Colonic mucosa (tissue), 4 donors: ENCODE measurements at regions not wholly inside any gene's neighbourhood (a gene's known extent, or its start where the extent isn't known, plus 50 kb on each side); places are given as distances from the start of the nearest gene placed in this dataset.
A peak's percentile ranks its signal among the peaks of the same experiment; 100 is the strongest.
"Not testable (repeated sequence)": the region's sequence is repeated elsewhere in the genome, so short reads cannot be mapped to it uniquely, and the experiment has no call there.

Experiments
- DNase-seq: peaks from one replicate; pipeline ENCODE4 v3.0.0-alpha.2; 2020
- H3K27ac ChIP-seq: fragments of 200-600 bp; one replicate; pipeline ENCODE4 v1.8.0; 2021
- H3K27me3 ChIP-seq: fragments of 200-600 bp; one replicate; pipeline ENCODE4 v1.8.0; 2021
- H3K36me3 ChIP-seq: fragments of 200-600 bp; one replicate; pipeline ENCODE4 v1.8.0; 2021
- H3K4me1 ChIP-seq: fragments of 200-600 bp; one replicate; pipeline ENCODE4 v1.8.0; 2021; ENCODE audit warnings: mild to moderate bottlenecking
- H3K4me3 ChIP-seq: fragments of 200-600 bp; one replicate; pipeline ENCODE4 v1.8.0; 2021
- H3K9ac ChIP-seq, 2 donors: one replicate each; pipeline ENCODE4 v1.7.0; 2013; ENCODE audit warnings: control low read depth in 2 of 2, low read depth in 2 of 2, low read length in 2 of 2
- H3K9me3 ChIP-seq: fragments of 200-600 bp; one replicate; pipeline ENCODE4 v1.8.0; 2021
- intact Hi-C: fragments of 100-400 bp; cut with DNase I; formaldehyde crosslinking; loops from one replicate; pipeline ENCODE4 v1.14.1; 2022
- TF ChIP-seq, protein P1 (sequence below): fragments of 200-600 bp; IDR thresholded peaks from one replicate; pipeline ENCODE4 v1.8.0; 2022; ENCODE audit warnings: antibody characterized with exemption, mild to moderate bottlenecking
- donor health status: healthy.
- donor health status: DM: no; HTN: no; CAD: no.
- donor health status: DM: no; HTN: no; CAD: no.

GRCh38 chr14:88967299-88967698 is 142.8 kb downstream of the TTC8 start:
- TF ChIP-seq, protein P1, sequence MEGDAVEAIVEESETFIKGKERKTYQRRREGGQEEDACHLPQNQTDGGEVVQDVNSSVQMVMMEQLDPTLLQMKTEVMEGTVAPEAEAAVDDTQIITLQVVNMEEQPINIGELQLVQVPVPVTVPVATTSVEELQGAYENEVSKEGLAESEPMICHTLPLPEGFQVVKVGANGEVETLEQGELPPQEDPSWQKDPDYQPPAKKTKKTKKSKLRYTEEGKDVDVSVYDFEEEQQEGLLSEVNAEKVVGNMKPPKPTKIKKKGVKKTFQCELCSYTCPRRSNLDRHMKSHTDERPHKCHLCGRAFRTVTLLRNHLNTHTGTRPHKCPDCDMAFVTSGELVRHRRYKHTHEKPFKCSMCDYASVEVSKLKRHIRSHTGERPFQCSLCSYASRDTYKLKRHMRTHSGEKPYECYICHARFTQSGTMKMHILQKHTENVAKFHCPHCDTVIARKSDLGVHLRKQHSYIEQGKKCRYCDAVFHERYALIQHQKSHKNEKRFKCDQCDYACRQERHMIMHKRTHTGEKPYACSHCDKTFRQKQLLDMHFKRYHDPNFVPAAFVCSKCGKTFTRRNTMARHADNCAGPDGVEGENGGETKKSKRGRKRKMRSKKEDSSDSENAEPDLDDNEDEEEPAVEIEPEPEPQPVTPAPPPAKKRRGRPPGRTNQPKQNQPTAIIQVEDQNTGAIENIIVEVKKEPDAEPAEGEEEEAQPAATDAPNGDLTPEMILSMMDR: no peak
- Histone ChIP-seq H3K27ac (no peak overlapping the region), H3K36me3 (no peaks in the 10 kb centered on the region), H3K9me3 (no peaks in the 10 kb centered on the region), H3K4me3 (no peak overlapping the region), H3K9ac (no peak overlapping the region), H3K4me1 (no peaks in the 10 kb centered on the region), H3K27me3 (no peaks in the 10 kb centered on the region)
- intact Hi-C loops: no loop called here
- no peak for DNase-seq

GRCh38 chr14:88975043-88975830 is 150.8 kb downstream of the TTC8 start:
- no peak overlapping the region for H3K27ac ChIP-seq
- no peak overlapping the region for H3K4me3 ChIP-seq
- no peaks in the 10 kb centered on the region for H3K4me1 ChIP-seq
- H3K9ac ChIP-seq: no peak overlapping the region
- intact Hi-C loops: no loop called here
- no peaks in the 10 kb centered on the region for H3K36me3 ChIP-seq
- no peaks in the 10 kb centered on the region for H3K9me3 ChIP-seq
- TF ChIP-seq, protein P1: no peak
- peak; percentile 80 for DNase-seq
- no peaks in the 10 kb centered on the region for H3K27me3 ChIP-seq

DNA sequence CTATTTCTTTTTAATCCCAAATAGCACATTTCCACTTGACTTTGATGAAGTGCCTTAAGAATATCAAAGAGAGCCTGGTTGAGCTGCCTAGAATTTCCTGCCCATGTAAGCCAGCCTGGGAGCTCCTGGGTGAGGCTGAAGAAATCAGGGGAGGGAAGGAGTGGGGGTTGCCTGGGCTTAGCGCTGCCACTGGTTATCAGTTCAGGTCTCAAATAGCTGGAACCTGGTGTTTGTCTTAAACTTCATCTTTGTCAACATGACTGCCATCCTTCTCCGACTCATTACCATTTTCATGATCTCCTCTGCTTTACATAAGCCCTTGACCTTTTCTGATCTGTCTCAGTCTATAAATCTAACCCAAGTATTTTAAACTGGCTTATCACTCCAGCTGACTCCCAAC is 151.5 kb downstream of the TTC8 start:
- H3K4me1 ChIP-seq: no peaks in the 10 kb centered on the region
- H3K27me3 ChIP-seq: no peaks in the 10 kb centered on the region
- intact Hi-C loops: no loop called here
- TF ChIP-seq, protein P1: no peak
- H3K9ac ChIP-seq: no peak overlapping the region
- DNase-seq: no peak
- H3K36me3 ChIP-seq: no peaks in the 10 kb centered on the region
- H3K9me3 ChIP-seq: no peaks in the 10 kb centered on the region
- H3K27ac ChIP-seq: no peak overlapping the region
- no peak overlapping the region for H3K4me3 ChIP-seq

- DNase-seq, H3K4me1 ChIP-seq, H3K27ac ChIP-seq, H3K9ac ChIP-seq, H3K36me3 ChIP-seq, H3K27me3 ChIP-seq, intact Hi-C loops, H3K9me3 ChIP-seq, H3K4me3 ChIP-seq: not testable (repeated sequence)
These were observed 156.5 kb downstream of the TTC8 start for GRCh38 chr14:88980907-88981306.

DNA sequence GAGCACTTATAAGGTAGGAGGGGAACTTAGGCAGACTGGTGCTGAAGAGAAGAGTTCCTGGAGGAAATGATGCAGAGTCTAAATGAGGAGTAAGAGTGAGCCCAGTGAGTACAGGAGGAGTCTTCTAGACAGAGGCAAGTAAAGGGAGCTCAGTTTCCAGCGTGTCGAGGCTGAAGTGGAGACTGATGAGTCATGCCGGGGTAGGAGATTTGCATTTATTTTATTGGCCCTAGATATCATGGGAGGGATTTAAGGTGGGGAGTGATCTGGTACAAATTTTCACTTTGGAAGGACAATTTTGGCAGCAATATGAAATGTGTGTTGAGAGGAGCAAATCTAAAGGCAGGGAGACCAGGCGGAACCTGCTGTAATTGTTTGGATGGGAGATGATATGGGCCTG is 157.5 kb downstream of the TTC8 start:
- no peaks in the 10 kb centered on the region for H3K36me3 ChIP-seq
- H3K27me3 ChIP-seq: no peaks in the 10 kb centered on the region
- intact Hi-C loops: no loop called here
- DNase-seq: no peak
- H3K4me3 ChIP-seq: no peak overlapping the region
- no peaks in the 10 kb centered on the region for H3K4me1 ChIP-seq
- H3K9ac ChIP-seq: no peak overlapping the region
- no peak overlapping the region for H3K27ac ChIP-seq
- no peaks in the 10 kb centered on the region for H3K9me3 ChIP-seq
- TF ChIP-seq, protein P1: no peak

- H3K9me3 ChIP-seq: no peaks in the 10 kb centered on the region
These were observed 159.3 kb downstream of the TTC8 start for GRCh38 chr14:88983755-88984154.

More at GRCh38 chr14:88983755-88984154, 159.3 kb downstream of the TTC8 start:
- TF ChIP-seq, protein P1: no peak
- Histone ChIP-seq H3K4me1 (no peaks in the 10 kb centered on the region), H3K27me3 (no peaks in the 10 kb centered on the region), H3K4me3 (no peak overlapping the region), H3K9ac (no peak overlapping the region), H3K36me3 (no peaks in the 10 kb centered on the region), H3K27ac (no peak overlapping the region)
- DNase-seq: no peak
- intact Hi-C loops: no loop called here
